Keratinocyte (primary cell): ENCODE measurements at regions not wholly inside any gene's neighbourhood (a gene's known extent, or its start where the extent isn't known, plus 50 kb on each side); places are given as distances from the start of the nearest gene placed in this dataset.

Experiments
- DNase-seq: peaks from one replicate; pipeline ENCODE4 v3.0.0-alpha.2; 2011; ENCODE audit warnings: low read depth, missing footprints, low spot score
- FAIRE-seq: peaks from 2 replicates; lab custom pipeline; 2011; peaks lifted over from hg19 to GRCh38; lab: Jason Lieb, UNC
- H2AFZ ChIP-seq: 2 replicates; pipeline ENCODE4 v1.6.0; 2012; ENCODE audit warnings: low read length, control low read depth, inconsistent platforms; ENCODE audit not compliant: control insufficient read depth
- H3K27ac ChIP-seq: 2 replicates; pipeline ENCODE4 v1.5.1; 2011; ENCODE audit warnings: low read length; ENCODE audit not compliant: control insufficient read depth, insufficient read depth
- H3K27me3 ChIP-seq: 3 replicates; pipeline ENCODE4 v1.6.0; 2011; ENCODE audit warnings: low read length; ENCODE audit not compliant: control insufficient read depth, insufficient read depth; ENCODE audit errors: extremely low read depth
- H3K36me3 ChIP-seq, 2 experiments: 2 replicates in 1 of 2; 3 replicates in 1 of 2; pipeline ENCODE4 v1.5.1; 2011; ENCODE audit warnings: low read length in 2 of 2, mild to moderate bottlenecking in 1 of 2; ENCODE audit not compliant: control insufficient read depth in 2 of 2, insufficient read depth in 2 of 2; ENCODE audit errors: extremely low read depth in 1 of 2
- H3K4me1 ChIP-seq: 3 replicates; pipeline ENCODE4 v1.5.1; 2011; ENCODE audit warnings: low read length; ENCODE audit not compliant: control insufficient read depth, insufficient read depth; ENCODE audit errors: extremely low read depth
- H3K4me2 ChIP-seq: 3 replicates; pipeline ENCODE4 v1.6.0; 2011; ENCODE audit warnings: low read depth, low read length; ENCODE audit not compliant: control insufficient read depth, insufficient read depth; ENCODE audit errors: extremely low read depth
- H3K4me3 ChIP-seq, 3 experiments: fragments of 200-600 bp in 1 of 3; sonication (generic) in 1 of 3; 2 replicates in 2 of 3; 3 replicates in 1 of 3; pipeline ENCODE4 v1.5.1; 2011 to 2016; ENCODE audit warnings: low read length in 3 of 3, mild to moderate bottlenecking in 3 of 3, control low read depth in 2 of 3, inconsistent platforms in 1 of 3, low read depth in 1 of 3, mixed read lengths in 1 of 3, mixed run types in 1 of 3, moderate library complexity in 1 of 3; ENCODE audit not compliant: control insufficient read depth in 2 of 3, insufficient read depth in 2 of 3; ENCODE audit errors: extremely low read depth in 1 of 3
- H3K79me2 ChIP-seq: 2 replicates; pipeline ENCODE4 v1.6.0; 2012; ENCODE audit warnings: low read length; ENCODE audit not compliant: control insufficient read depth, insufficient read depth
- H3K9ac ChIP-seq: 3 replicates; pipeline ENCODE4 v1.6.0; 2011; ENCODE audit warnings: low read length; ENCODE audit not compliant: control insufficient read depth, insufficient read depth; ENCODE audit errors: extremely low read depth
- H3K9me1 ChIP-seq: 3 replicates; pipeline ENCODE4 v1.6.0; 2011; ENCODE audit warnings: low read length; ENCODE audit not compliant: control insufficient read depth, insufficient read depth; ENCODE audit errors: extremely low read depth
- H3K9me3 ChIP-seq: 2 replicates; pipeline ENCODE4 v1.5.1; 2012; ENCODE audit warnings: low read depth, low read length; ENCODE audit not compliant: control insufficient read depth
- H4K20me1 ChIP-seq: 3 replicates; pipeline ENCODE4 v1.6.0; 2011; ENCODE audit warnings: low read length; ENCODE audit not compliant: control insufficient read depth, insufficient read depth; ENCODE audit errors: extremely low read depth
- CTCF ChIP-seq, 3 experiments: IDR thresholded peaks in 1 of 3; conservative IDR thresholded peaks in 1 of 3; optimal IDR thresholded peaks in 1 of 3; 2 replicates in 2 of 3; 3 replicates in 1 of 3; pipeline versions ENCODE3 to v1.5.1; 2011; ENCODE audit warnings: low read length in 3 of 3, mild to moderate bottlenecking in 3 of 3, moderate library complexity in 2 of 3, control low read depth in 1 of 3, inconsistent platforms in 1 of 3; ENCODE audit not compliant: insufficient read depth in 2 of 3; ENCODE audit errors: extremely low read depth in 1 of 3
- EZH2 ChIP-seq: IDR thresholded peaks from one replicate; pipeline ENCODE4 v1.6.1; 2012; ENCODE audit warnings: inconsistent platforms, mild to moderate bottlenecking, low read length, moderate library complexity
- dilution Hi-C: fragments of 300-500 bp; cut with MboI; formaldehyde crosslinking; loops from one replicate; pipeline ENCODE4 v1.7.0; 2020; ENCODE audit warnings: low sequenced_read_pairs; ENCODE audit not compliant: extremely low pct_ligation_motif_present

- Histone ChIP-seq H3K4me1 (no peaks in the 10 kb centered on the region), H3K4me2 (no peak overlapping the region), H3K27ac (no peak overlapping the region), H3K27me3 (peaks cover 12% of the 10 kb centered on the region), H3K36me3 (no peaks in the 10 kb centered on the region), H4K20me1 (no peaks in the 10 kb centered on the region), H3K9me1 (no peaks in the 10 kb centered on the region), H3K79me2 (no peaks in the 10 kb centered on the region), H2AFZ (no peak overlapping the region), H3K9me3 (no peaks in the 10 kb centered on the region), H3K4me3 (no peak overlapping the region), H3K9ac (no peak overlapping the region)
- no peak for TF ChIP-seq EZH2
- TF ChIP-seq CTCF (optimal IDR thresholded peaks at IDR 0.05 in 1 of 3, IDR thresholded peaks at IDR 0.05 in 1 of 3, conservative IDR thresholded peaks at IDR 0.05 in 1 of 3; ENCODE audit: extremely low read depth in 1 of 3, insufficient read depth in 2 of 3, low read length in 3 of 3): no peak
- FAIRE-seq (no peak), DNase-seq (no peak)
- dilution Hi-C loops: no loop called here
Measured at GRCh38 chr1:233805786-233806185, 98.7 kb upstream of the SLC35F3 start.

- peaks cover 36% of the 10 kb centered on the region for H3K27me3 ChIP-seq
- H3K9ac ChIP-seq: no peak overlapping the region
- no peaks in the 10 kb centered on the region for H3K79me2 ChIP-seq
- H3K4me1 ChIP-seq: no peaks in the 10 kb centered on the region
- H3K4me2 ChIP-seq: no peak overlapping the region
- DNase-seq (no peak), FAIRE-seq (no peak)
- dilution Hi-C loops: no loop called here
- H3K36me3 ChIP-seq: no peaks in the 10 kb centered on the region
- no peaks in the 10 kb centered on the region for H4K20me1 ChIP-seq
- no peak overlapping the region for H3K4me3 ChIP-seq
- H3K9me3 ChIP-seq: no peaks in the 10 kb centered on the region
- H3K9me1 ChIP-seq: no peaks in the 10 kb centered on the region
- no peak overlapping the region for H3K27ac ChIP-seq
- TF ChIP-seq EZH2 (no peak), CTCF (optimal IDR thresholded peaks at IDR 0.05 in 1 of 3, IDR thresholded peaks at IDR 0.05 in 1 of 3, conservative IDR thresholded peaks at IDR 0.05 in 1 of 3; ENCODE audit: extremely low read depth in 1 of 3, insufficient read depth in 2 of 3, low read length in 3 of 3) (no peak)
- no peak overlapping the region for H2AFZ ChIP-seq
Measured at GRCh38 chr1:233815357-233815756, 89.1 kb upstream of the SLC35F3 start.
